ENCODE measurements at regions not wholly inside any gene's neighbourhood (a gene's known extent, or its start where the extent isn't known, plus 50 kb on each side); places are given as distances from the start of the nearest gene placed in this dataset.

- H3K9me3 ChIP-seq (ENCODE audit: control insufficient read depth in 4 of 4, insufficient read depth in 3 of 4, low read length in 3 of 4) = peaks cover 0 to 2% (median 0%) of the 10 kb centered on the region in 4 donors
- TF ChIP-seq, protein P1, sequence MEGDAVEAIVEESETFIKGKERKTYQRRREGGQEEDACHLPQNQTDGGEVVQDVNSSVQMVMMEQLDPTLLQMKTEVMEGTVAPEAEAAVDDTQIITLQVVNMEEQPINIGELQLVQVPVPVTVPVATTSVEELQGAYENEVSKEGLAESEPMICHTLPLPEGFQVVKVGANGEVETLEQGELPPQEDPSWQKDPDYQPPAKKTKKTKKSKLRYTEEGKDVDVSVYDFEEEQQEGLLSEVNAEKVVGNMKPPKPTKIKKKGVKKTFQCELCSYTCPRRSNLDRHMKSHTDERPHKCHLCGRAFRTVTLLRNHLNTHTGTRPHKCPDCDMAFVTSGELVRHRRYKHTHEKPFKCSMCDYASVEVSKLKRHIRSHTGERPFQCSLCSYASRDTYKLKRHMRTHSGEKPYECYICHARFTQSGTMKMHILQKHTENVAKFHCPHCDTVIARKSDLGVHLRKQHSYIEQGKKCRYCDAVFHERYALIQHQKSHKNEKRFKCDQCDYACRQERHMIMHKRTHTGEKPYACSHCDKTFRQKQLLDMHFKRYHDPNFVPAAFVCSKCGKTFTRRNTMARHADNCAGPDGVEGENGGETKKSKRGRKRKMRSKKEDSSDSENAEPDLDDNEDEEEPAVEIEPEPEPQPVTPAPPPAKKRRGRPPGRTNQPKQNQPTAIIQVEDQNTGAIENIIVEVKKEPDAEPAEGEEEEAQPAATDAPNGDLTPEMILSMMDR (IDR thresholded peaks at IDR 0.05; ENCODE audit: control extremely low read depth, extremely low read depth) = no peak
- H3K9ac ChIP-seq (ENCODE audit: insufficient read depth in 1 of 2, low read length in 2 of 2) = no peak overlapping the region
- H3K4me1 ChIP-seq (ENCODE audit: control insufficient read depth in 5 of 5, insufficient read depth in 5 of 5, low read length in 5 of 5) = no peaks in the 10 kb centered on the region
- 78% methylated on average over 1 of the region's 1 CpG for WGBS, 2 donors
- ATAC-seq (ENCODE audit: insufficient read depth, low FRiP score) = no peak
- H3K4me3 ChIP-seq = no peak overlapping the region
- no peaks in the 10 kb centered on the region for H3K36me3 ChIP-seq (ENCODE audit: control insufficient read depth in 4 of 4, insufficient read depth in 4 of 4, low read length in 4 of 4)
- peaks cover 0 to 28% (median 18%) of the 10 kb centered on the region in 3 donors for H3K27me3 ChIP-seq (ENCODE audit: control insufficient read depth in 3 of 3, insufficient read depth in 3 of 3, low read length in 2 of 3)
- H3K27ac ChIP-seq (ENCODE audit: low read depth in 1 of 2, low read length in 1 of 2) = no peak overlapping the region
- DNase-seq = no peak
Measured at GRCh38 chrX:17990532-17990931, 129.4 kb upstream of the RAI2 start.

- H3K36me3 ChIP-seq (ENCODE audit: control insufficient read depth in 4 of 4, insufficient read depth in 4 of 4, low read length in 4 of 4) = no peaks in the 10 kb centered on the region
- H3K9me3 ChIP-seq (ENCODE audit: control insufficient read depth in 4 of 4, insufficient read depth in 3 of 4, low read length in 3 of 4) = peaks cover 0 to 4% (median 0%) of the 10 kb centered on the region in 4 donors
- 31 to 41% methylated on average over 2 of the region's 2 CpGs for WGBS, 2 donors
- ATAC-seq (ENCODE audit: insufficient read depth, low FRiP score) = no peak
- H3K4me3 ChIP-seq = no peak overlapping the region
- no peak overlapping the region for H3K9ac ChIP-seq (ENCODE audit: insufficient read depth in 1 of 2, low read length in 2 of 2)
- peaks cover 0 to 39% (median 17%) of the 10 kb centered on the region in 3 donors for H3K27me3 ChIP-seq (ENCODE audit: control insufficient read depth in 3 of 3, insufficient read depth in 3 of 3, low read length in 2 of 3)
- DNase-seq = no peak
- no peaks in the 10 kb centered on the region for H3K4me1 ChIP-seq (ENCODE audit: control insufficient read depth in 5 of 5, insufficient read depth in 5 of 5, low read length in 5 of 5)
- TF ChIP-seq, protein P1 (IDR thresholded peaks at IDR 0.05; ENCODE audit: control extremely low read depth, extremely low read depth) = no peak
- no peak overlapping the region for H3K27ac ChIP-seq (ENCODE audit: low read depth in 1 of 2, low read length in 1 of 2)
Measured at GRCh38 chrX:17987783-17988182, 126.7 kb upstream of the RAI2 start.

DNA sequence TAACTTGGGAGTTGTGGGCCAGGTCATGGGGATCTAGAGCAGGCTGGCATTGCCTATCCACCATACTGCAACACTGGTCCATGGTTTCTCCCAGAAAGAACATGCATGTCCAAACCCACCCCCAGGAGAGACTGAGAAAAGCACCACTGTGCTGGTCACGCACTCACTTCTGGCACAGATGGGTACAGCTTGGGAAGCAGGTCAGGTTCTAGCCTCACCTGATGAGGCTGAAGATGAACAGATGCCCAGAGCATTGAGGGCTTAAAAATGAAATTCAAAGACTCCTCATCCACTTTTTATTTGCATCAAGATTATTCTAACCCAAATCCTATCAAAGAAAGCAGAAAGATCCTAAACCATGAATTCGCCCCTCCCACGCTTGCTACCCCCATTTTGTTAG lies 125.9 kb upstream of the RAI2 start:
- no peak for ATAC-seq (ENCODE audit: insufficient read depth, low FRiP score)
- no peak for DNase-seq
- Histone ChIP-seq H3K36me3 (ENCODE audit: control insufficient read depth in 4 of 4, insufficient read depth in 4 of 4, low read length in 4 of 4) (no peaks in the 10 kb centered on the region), H3K27me3 (ENCODE audit: control insufficient read depth in 3 of 3, insufficient read depth in 3 of 3, low read length in 2 of 3) (peaks cover 0 to 36% (median 21%) of the 10 kb centered on the region in 3 donors), H3K9me3 (ENCODE audit: control insufficient read depth in 4 of 4, insufficient read depth in 3 of 4, low read length in 3 of 4) (peaks cover 0 to 4% (median 0%) of the 10 kb centered on the region in 4 donors), H3K27ac (ENCODE audit: low read depth in 1 of 2, low read length in 1 of 2) (no peak overlapping the region), H3K4me1 (ENCODE audit: control insufficient read depth in 5 of 5, insufficient read depth in 5 of 5, low read length in 5 of 5) (no peaks in the 10 kb centered on the region), H3K9ac (ENCODE audit: insufficient read depth in 1 of 2, low read length in 2 of 2) (no peak overlapping the region), H3K4me3 (no peak overlapping the region)
- WGBS, 2 donors = 78 to 95% methylated on average over 3 of the region's 3 CpGs
- TF ChIP-seq, protein P1 (IDR thresholded peaks at IDR 0.05; ENCODE audit: control extremely low read depth, extremely low read depth) = no peak

GRCh38 chrX:17986440-17986839 lies 125.3 kb upstream of the RAI2 start:
- H3K36me3 ChIP-seq (ENCODE audit: control insufficient read depth in 4 of 4, insufficient read depth in 4 of 4, low read length in 4 of 4) = no peaks in the 10 kb centered on the region
- peaks cover 0 to 32% (median 22%) of the 10 kb centered on the region in 3 donors for H3K27me3 ChIP-seq (ENCODE audit: control insufficient read depth in 3 of 3, insufficient read depth in 3 of 3, low read length in 2 of 3)
- no peaks in the 10 kb centered on the region for H3K4me1 ChIP-seq (ENCODE audit: control insufficient read depth in 5 of 5, insufficient read depth in 5 of 5, low read length in 5 of 5)
- DNase-seq (no peak), ATAC-seq (ENCODE audit: insufficient read depth, low FRiP score) (no peak)
- TF ChIP-seq, protein P1 (IDR thresholded peaks at IDR 0.05; ENCODE audit: control extremely low read depth, extremely low read depth) = no peak
- no peak overlapping the region for H3K9ac ChIP-seq (ENCODE audit: insufficient read depth in 1 of 2, low read length in 2 of 2)
- H3K9me3 ChIP-seq (ENCODE audit: control insufficient read depth in 4 of 4, insufficient read depth in 3 of 4, low read length in 3 of 4) = peaks cover 0 to 4% (median 0%) of the 10 kb centered on the region in 4 donors
- no peak overlapping the region for H3K27ac ChIP-seq (ENCODE audit: low read depth in 1 of 2, low read length in 1 of 2)
- 71 to 73% methylated on average over 5 of the region's 5 CpGs for WGBS, 2 donors
- no peak overlapping the region for H3K4me3 ChIP-seq
